ENCODE measurements at regions not wholly inside any gene's neighbourhood (a gene's known extent, or its start where the extent isn't known, plus 50 kb on each side); places are given as distances from the start of the nearest gene placed in this dataset.

GRCh38 chr9:108207561-108208165 is 648.1 kb downstream of the ACTL7B start:
- H3K27me3 ChIP-seq (ENCODE audit: control insufficient read depth, insufficient read depth, low read length): no peaks in the 10 kb centered on the region
- no peak overlapping the region for H3K4me2 ChIP-seq (ENCODE audit: low read length)
- no peaks in the 10 kb centered on the region for H3K9me3 ChIP-seq (replicated peaks; ENCODE audit: low read length)
- H3K9ac ChIP-seq (ENCODE audit: low read depth, low read length): no peak overlapping the region
- H3K4me1 ChIP-seq (ENCODE audit: control insufficient read depth, insufficient read depth, low read length): no peaks in the 10 kb centered on the region
- H3K36me3 ChIP-seq (ENCODE audit: insufficient read depth, low read length): no peaks in the 10 kb centered on the region
- no peak overlapping the region for H3K4me3 ChIP-seq (ENCODE audit: low read length)

- H3K9me3 ChIP-seq (replicated peaks; ENCODE audit: low read length): no peaks in the 10 kb centered on the region
- no peaks in the 10 kb centered on the region for H3K27me3 ChIP-seq (ENCODE audit: control insufficient read depth, insufficient read depth, low read length)
- H3K9ac ChIP-seq (ENCODE audit: low read depth, low read length): no peak overlapping the region
- H3K4me2 ChIP-seq (ENCODE audit: low read length): no peak overlapping the region
- no peaks in the 10 kb centered on the region for H3K36me3 ChIP-seq (ENCODE audit: insufficient read depth, low read length)
- no peaks in the 10 kb centered on the region for H3K4me1 ChIP-seq (ENCODE audit: control insufficient read depth, insufficient read depth, low read length)
- H3K4me3 ChIP-seq (ENCODE audit: low read length): no peak overlapping the region
Measured at GRCh38 chr9:108205276-108205675, 650.5 kb downstream of the ACTL7B start.

- Histone ChIP-seq H3K9me3 (replicated peaks; ENCODE audit: low read length) (no peaks in the 10 kb centered on the region), H3K4me2 (ENCODE audit: low read length) (no peak overlapping the region), H3K36me3 (ENCODE audit: insufficient read depth, low read length) (no peaks in the 10 kb centered on the region), H3K4me3 (ENCODE audit: low read length) (no peak overlapping the region), H3K27me3 (ENCODE audit: control insufficient read depth, insufficient read depth, low read length) (no peaks in the 10 kb centered on the region), H3K4me1 (ENCODE audit: control insufficient read depth, insufficient read depth, low read length) (no peaks in the 10 kb centered on the region), H3K9ac (ENCODE audit: low read depth, low read length) (no peak overlapping the region)
Measured at GRCh38 chr9:108197899-108198298, 657.9 kb downstream of the ACTL7B start.

- Histone ChIP-seq H3K4me3 (ENCODE audit: low read length) (no peak overlapping the region), H3K4me2 (ENCODE audit: low read length) (no peak overlapping the region), H3K9me3 (replicated peaks; ENCODE audit: low read length) (no peaks in the 10 kb centered on the region), H3K9ac (ENCODE audit: low read depth, low read length) (no peak overlapping the region), H3K4me1 (ENCODE audit: control insufficient read depth, insufficient read depth, low read length) (no peaks in the 10 kb centered on the region), H3K27me3 (ENCODE audit: control insufficient read depth, insufficient read depth, low read length) (no peaks in the 10 kb centered on the region), H3K36me3 (ENCODE audit: insufficient read depth, low read length) (no peaks in the 10 kb centered on the region)
Measured at GRCh38 chr9:108197008-108197365, 658.8 kb downstream of the ACTL7B start.

GRCh38 chr9:108196332-108197007 is 659.3 kb downstream of the ACTL7B start:
- H3K4me2 ChIP-seq (ENCODE audit: low read length): no peak overlapping the region
- H3K27me3 ChIP-seq (ENCODE audit: control insufficient read depth, insufficient read depth, low read length): no peaks in the 10 kb centered on the region
- no peaks in the 10 kb centered on the region for H3K36me3 ChIP-seq (ENCODE audit: insufficient read depth, low read length)
- H3K4me3 ChIP-seq (ENCODE audit: low read length): no peak overlapping the region
- no peaks in the 10 kb centered on the region for H3K9me3 ChIP-seq (replicated peaks; ENCODE audit: low read length)
- H3K9ac ChIP-seq (ENCODE audit: low read depth, low read length): no peak overlapping the region
- H3K4me1 ChIP-seq (ENCODE audit: control insufficient read depth, insufficient read depth, low read length): no peaks in the 10 kb centered on the region

GRCh38 chr9:108194154-108194553 is 661.6 kb downstream of the ACTL7B start:
- Histone ChIP-seq H3K9me3 (replicated peaks; ENCODE audit: low read length) (no peaks in the 10 kb centered on the region), H3K9ac (ENCODE audit: low read depth, low read length) (no peak overlapping the region), H3K36me3 (ENCODE audit: insufficient read depth, low read length) (no peaks in the 10 kb centered on the region), H3K4me2 (ENCODE audit: low read length) (no peak overlapping the region), H3K4me3 (ENCODE audit: low read length) (no peak overlapping the region), H3K4me1 (ENCODE audit: control insufficient read depth, insufficient read depth, low read length) (no peaks in the 10 kb centered on the region), H3K27me3 (ENCODE audit: control insufficient read depth, insufficient read depth, low read length) (no peaks in the 10 kb centered on the region)

GRCh38 chr9:108193026-108193710 is 662.6 kb downstream of the ACTL7B start:
- no peak overlapping the region for H3K4me3 ChIP-seq (ENCODE audit: low read length)
- H3K4me1 ChIP-seq (ENCODE audit: control insufficient read depth, insufficient read depth, low read length): no peaks in the 10 kb centered on the region
- H3K4me2 ChIP-seq (ENCODE audit: low read length): no peak overlapping the region
- no peak overlapping the region for H3K9ac ChIP-seq (ENCODE audit: low read depth, low read length)
- H3K27me3 ChIP-seq (ENCODE audit: control insufficient read depth, insufficient read depth, low read length): no peaks in the 10 kb centered on the region
- H3K36me3 ChIP-seq (ENCODE audit: insufficient read depth, low read length): no peaks in the 10 kb centered on the region
- H3K9me3 ChIP-seq (replicated peaks; ENCODE audit: low read length): no peaks in the 10 kb centered on the region

GRCh38 chr9:108191065-108191464 is 664.7 kb downstream of the ACTL7B start:
- Histone ChIP-seq H3K9ac (ENCODE audit: low read depth, low read length) (no peak overlapping the region), H3K4me1 (ENCODE audit: control insufficient read depth, insufficient read depth, low read length) (peaks cover 9% of the 10 kb centered on the region), H3K36me3 (ENCODE audit: insufficient read depth, low read length) (no peaks in the 10 kb centered on the region), H3K27me3 (ENCODE audit: control insufficient read depth, insufficient read depth, low read length) (no peaks in the 10 kb centered on the region), H3K9me3 (replicated peaks; ENCODE audit: low read length) (no peaks in the 10 kb centered on the region), H3K4me2 (ENCODE audit: low read length) (no peak overlapping the region), H3K4me3 (ENCODE audit: low read length) (no peak overlapping the region)

GRCh38 chr9:108188976-108189375 is 666.8 kb downstream of the ACTL7B start:
- no peaks in the 10 kb centered on the region for H3K27me3 ChIP-seq (ENCODE audit: control insufficient read depth, insufficient read depth, low read length)
- no peak overlapping the region for H3K4me3 ChIP-seq (ENCODE audit: low read length)
- peaks cover 18% of the 10 kb centered on the region for H3K4me1 ChIP-seq (ENCODE audit: control insufficient read depth, insufficient read depth, low read length)
- no peaks in the 10 kb centered on the region for H3K9me3 ChIP-seq (replicated peaks; ENCODE audit: low read length)
- H3K36me3 ChIP-seq (ENCODE audit: insufficient read depth, low read length): no peaks in the 10 kb centered on the region
- H3K4me2 ChIP-seq (ENCODE audit: low read length): no peak overlapping the region
- no peak overlapping the region for H3K9ac ChIP-seq (ENCODE audit: low read depth, low read length)

GRCh38 chr9:108188482-108188881 is 667.3 kb downstream of the ACTL7B start:
- H3K36me3 ChIP-seq (ENCODE audit: insufficient read depth, low read length): no peaks in the 10 kb centered on the region
- no peak overlapping the region for H3K4me2 ChIP-seq (ENCODE audit: low read length)
- H3K9ac ChIP-seq (ENCODE audit: low read depth, low read length): no peak overlapping the region
- no peaks in the 10 kb centered on the region for H3K9me3 ChIP-seq (replicated peaks; ENCODE audit: low read length)
- H3K27me3 ChIP-seq (ENCODE audit: control insufficient read depth, insufficient read depth, low read length): no peaks in the 10 kb centered on the region
- no peak overlapping the region for H3K4me3 ChIP-seq (ENCODE audit: low read length)
- peaks cover 18% of the 10 kb centered on the region for H3K4me1 ChIP-seq (ENCODE audit: control insufficient read depth, insufficient read depth, low read length)

- Histone ChIP-seq H3K9ac (ENCODE audit: low read depth, low read length) (no peak overlapping the region), H3K4me2 (ENCODE audit: low read length) (no peak overlapping the region), H3K27me3 (ENCODE audit: control insufficient read depth, insufficient read depth, low read length) (no peaks in the 10 kb centered on the region), H3K36me3 (ENCODE audit: insufficient read depth, low read length) (no peaks in the 10 kb centered on the region), H3K4me3 (ENCODE audit: low read length) (no peak overlapping the region), H3K4me1 (ENCODE audit: control insufficient read depth, insufficient read depth, low read length) (peaks cover 27% of the 10 kb centered on the region), H3K9me3 (replicated peaks; ENCODE audit: low read length) (no peaks in the 10 kb centered on the region)
Measured at GRCh38 chr9:108186642-108187395, 669.0 kb downstream of the ACTL7B start.
